T47D (cell line): ENCODE measurements at regions not wholly inside any gene's neighbourhood (a gene's known extent, or its start where the extent isn't known, plus 50 kb on each side); places are given as distances from the start of the nearest gene placed in this dataset.
"Not testable (repeated sequence)": the region's sequence is repeated elsewhere in the genome, so short reads cannot be mapped to it uniquely, and the experiment has no call there.

Source experiments
- DNase-seq, 2 experiments: peaks; one replicate each; pipeline versions ENCODE4 v3.0.0 to v3.0.0-alpha.2; 2011 to 2012; ENCODE audit warnings: low read depth in 1 of 2, low spot score in 1 of 2
- JUND ChIP-seq: IDR thresholded peaks from 2 replicates; pipeline ENCODE4 v1.6.1; 2012; ENCODE audit warnings: low read depth
- in situ Hi-C: cut with HindIII; loops from 2 replicates; pipeline ENCODE4 v1.10.0; 2016; ENCODE audit warnings: low sequenced_read_pairs, low pct_unique_long_range_greater_than_20kb

- TF ChIP-seq JUND, result no peak
- DNase-seq, result no peak
- in situ Hi-C loops, result no loop called here
Observed at GRCh38 chr4:184955116-184955515, 63.2 kb upstream of the HELT start.

GRCh38 chr4:184955636-184956035 is 62.7 kb upstream of the HELT start:
- no peak for TF ChIP-seq JUND
- no peak for DNase-seq
- in situ Hi-C loops, result no loop called here

DNA sequence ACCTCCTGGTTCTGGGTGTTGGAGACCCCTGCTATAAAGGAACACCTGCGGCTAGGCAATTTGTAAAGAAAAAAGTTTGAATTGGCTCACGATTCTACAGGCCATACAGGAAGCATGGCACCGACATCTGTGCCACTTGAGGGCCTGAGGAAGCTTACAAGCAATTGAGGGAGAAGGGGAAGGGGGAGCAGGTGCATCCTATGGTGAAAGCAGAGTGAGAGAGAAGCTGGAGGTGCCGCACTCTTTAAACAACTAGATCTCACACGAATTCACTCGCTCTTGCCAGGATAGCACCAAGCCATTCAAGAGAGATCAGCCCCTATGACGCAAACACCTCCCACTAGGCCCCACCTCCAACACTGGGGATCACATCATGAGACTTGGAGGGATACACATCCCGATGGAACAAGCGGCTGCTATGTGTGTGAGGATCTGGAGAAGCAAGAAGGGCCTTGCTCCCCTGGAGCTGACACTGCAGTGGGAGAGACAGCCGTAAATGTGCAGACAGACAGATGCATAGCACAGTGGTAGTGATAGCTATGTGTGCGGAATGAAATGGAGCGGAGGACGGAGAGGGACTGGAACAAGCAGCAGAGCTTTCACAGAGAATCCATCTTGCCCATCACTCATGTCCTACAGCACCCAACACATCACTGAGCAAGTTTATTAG is 60.7 kb upstream of the HELT start:
- no peak for TF ChIP-seq JUND
- in situ Hi-C loops, result no loop called here
- no peak for DNase-seq

DNA sequence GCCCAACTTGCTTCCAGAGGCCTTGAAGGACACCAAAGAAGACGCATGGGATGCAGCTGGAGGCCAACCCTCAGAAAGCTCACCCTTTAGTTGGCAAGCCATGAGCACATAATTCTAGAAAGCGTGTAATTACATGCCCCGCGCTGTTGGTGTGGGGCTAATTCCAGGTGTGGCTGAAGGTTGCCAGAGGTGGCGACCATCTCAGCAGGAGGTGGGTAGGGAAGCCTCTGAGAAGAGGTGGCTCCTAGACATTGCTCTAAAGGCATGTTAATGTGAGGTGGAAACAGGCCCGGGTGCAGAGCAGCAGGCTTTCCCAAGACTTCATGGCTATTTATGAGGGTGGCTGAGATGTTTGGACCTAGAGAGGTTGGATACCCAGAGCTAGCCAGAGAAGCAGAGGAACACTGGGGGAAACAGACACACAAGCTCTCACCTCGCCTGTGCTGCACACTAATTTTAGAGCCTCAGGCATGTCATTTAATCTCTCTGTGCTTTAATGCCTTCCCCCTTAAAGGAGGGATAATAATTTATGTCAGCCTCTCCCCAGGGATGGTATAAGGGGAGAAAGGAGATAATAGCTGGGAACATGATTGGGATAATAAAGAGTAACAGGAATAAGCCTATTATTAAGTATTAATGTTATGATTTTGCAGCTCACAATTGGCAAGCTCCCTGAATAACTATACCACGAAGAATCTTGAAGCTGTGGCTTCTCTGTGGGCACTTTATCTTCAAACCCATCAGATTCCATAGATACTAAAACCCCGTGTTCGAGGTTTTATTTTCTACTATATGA is 60.0 kb upstream of the HELT start:
- TF ChIP-seq JUND, result no peak
- no peak for DNase-seq
- in situ Hi-C loops, result no loop called here

GRCh38 chr4:184958923-184959210 is 59.4 kb upstream of the HELT start:
- in situ Hi-C loops, result no loop called here
- no peak for DNase-seq
- TF ChIP-seq JUND, result no peak

- no peak for DNase-seq
- no peak for TF ChIP-seq JUND
- in situ Hi-C loops, result no loop called here
Observed at GRCh38 chr4:184959309-184959708, 59.0 kb upstream of the HELT start.

DNA sequence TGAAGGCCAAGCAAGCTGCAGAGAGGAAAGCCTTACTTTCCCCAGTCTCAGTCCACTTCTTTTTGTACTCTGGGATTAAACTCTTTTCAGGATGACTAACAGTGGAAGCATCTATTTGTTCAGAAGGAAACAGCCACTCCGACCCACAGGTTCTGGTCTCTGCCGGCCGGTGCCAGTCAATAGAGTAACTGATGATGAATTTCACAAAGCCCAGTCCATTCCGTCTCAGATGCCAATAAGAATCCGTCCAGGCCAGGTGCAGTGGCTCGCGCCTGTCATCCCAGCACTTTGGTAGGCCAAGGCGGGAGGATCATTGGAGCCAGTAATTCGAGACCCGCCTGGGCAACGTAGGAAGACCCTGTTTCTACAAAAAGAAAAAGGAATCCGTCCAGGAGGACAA is 58.5 kb upstream of the HELT start:
- DNase-seq, result no peak
- TF ChIP-seq JUND, result no peak
- in situ Hi-C loops, result no loop called here

- DNase-seq, result no peak
- TF ChIP-seq JUND, result no peak
- in situ Hi-C loops, result no loop called here
Observed at GRCh38 chr4:184960505-184960971, 57.8 kb upstream of the HELT start.

DNA sequence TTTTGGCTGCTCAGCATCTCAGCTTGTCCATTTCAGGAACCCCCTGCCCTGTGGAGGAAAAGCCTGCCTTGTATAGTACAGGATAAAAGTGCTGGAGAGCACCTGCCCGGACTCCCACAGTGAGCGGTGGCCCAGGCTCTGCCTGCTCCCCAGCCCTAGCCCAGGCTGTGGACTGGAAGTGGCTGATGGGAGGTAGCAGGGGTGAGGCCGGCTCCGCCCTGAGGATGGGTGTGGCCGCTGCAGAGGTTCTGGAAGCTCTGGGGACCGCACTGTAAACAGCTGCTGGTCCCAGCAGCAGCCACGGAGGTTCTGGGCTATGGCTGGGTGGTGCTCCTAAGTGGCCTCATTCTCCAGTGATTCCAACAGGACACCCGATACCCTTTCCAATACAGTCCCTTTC is 56.6 kb upstream of the HELT start:
- no peak for DNase-seq
- TF ChIP-seq JUND, result no peak
- in situ Hi-C loops, result no loop called here

GRCh38 chr4:184962125-184962638 is 56.1 kb upstream of the HELT start:
- no peak for DNase-seq
- in situ Hi-C loops, result no loop called here
- no peak for TF ChIP-seq JUND

DNA sequence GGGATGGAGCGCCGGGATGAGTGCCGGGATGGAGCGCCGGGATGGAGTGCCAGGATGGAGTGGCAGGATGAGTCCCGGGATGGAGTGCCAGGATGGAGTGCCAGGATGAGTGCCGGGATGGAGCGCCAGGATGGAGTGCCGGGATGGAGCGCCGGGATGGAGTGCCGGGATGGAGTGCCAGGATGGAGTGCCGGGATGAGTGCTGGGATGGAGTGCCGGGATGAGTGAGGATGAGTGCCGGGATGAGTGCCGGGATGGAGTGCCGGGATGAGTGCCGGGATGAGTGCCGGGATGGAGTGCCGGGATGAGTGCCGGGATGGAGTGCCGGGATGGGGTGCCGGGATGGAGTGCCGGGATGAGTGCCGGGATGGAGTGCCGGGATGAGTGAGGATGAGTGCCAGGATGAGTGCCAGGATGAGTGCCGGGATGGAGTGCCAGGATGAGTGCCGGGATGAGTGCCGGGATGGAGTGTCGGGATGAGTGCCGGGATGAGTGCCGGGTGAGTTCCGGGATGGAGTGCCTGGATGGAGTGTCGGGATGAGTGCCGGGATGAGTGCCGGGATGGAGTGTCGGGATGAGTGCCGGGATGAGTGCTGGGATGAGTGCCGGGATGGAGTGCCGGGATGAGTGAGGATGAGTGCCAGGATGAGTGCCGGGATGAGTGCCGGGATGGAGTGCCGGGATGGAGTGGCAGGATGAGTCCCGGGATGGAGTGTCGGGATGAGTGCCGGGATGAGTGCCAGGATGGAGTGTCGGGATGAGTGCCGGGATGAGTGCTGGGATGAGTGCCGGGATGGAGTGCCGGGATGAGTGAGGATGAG is 52.9 kb upstream of the HELT start:
- in situ Hi-C loops, DNase-seq: not testable (repeated sequence)

- DNase-seq, in situ Hi-C loops: not testable (repeated sequence)
Observed at GRCh38 chr4:184966051-184966691, 52.1 kb upstream of the HELT start.

- in situ Hi-C loops, DNase-seq: not testable (repeated sequence)
Observed at GRCh38 chr4:184967699-184968098, 50.6 kb upstream of the HELT start.
